HG02852 (cell line): ENCODE measurements at regions not wholly inside any gene's neighbourhood (a gene's known extent, or its start where the extent isn't known, plus 50 kb on each side); places are given as distances from the start of the nearest gene placed in this dataset.

Source experiments
- ATAC-seq: cut with Tn5 transposase; IDR thresholded peaks from one replicate; pipeline ENCODE4 v1.9.1; 2021; ENCODE audit warnings: mild to moderate bottlenecking, moderate library complexity; ENCODE audit not compliant: unreplicated experiment

DNA sequence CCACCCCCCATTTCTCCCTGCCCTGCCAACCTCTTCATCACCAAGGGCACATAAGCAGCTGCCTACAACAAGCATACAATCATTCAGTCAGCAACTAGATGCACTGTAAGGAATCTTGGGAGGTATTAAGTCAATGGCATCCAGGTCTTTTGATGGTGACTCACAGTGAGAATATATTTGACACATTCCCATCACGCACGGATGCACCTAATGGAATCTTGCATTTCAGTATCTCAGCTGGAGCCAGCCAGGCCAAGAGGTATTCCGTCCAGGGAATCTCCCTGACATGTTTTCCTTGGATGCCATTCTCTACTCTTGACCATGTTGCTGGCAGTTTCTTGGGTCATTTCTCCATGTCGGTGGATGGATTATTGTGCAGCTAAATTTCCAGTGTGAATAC lies 73.9 kb upstream of the CAPRIN2 start:
- no peak for ATAC-seq

- no peak for ATAC-seq
These were observed 72.6 kb upstream of the CAPRIN2 start for GRCh38 chr12:30827101-30828066.

DNA sequence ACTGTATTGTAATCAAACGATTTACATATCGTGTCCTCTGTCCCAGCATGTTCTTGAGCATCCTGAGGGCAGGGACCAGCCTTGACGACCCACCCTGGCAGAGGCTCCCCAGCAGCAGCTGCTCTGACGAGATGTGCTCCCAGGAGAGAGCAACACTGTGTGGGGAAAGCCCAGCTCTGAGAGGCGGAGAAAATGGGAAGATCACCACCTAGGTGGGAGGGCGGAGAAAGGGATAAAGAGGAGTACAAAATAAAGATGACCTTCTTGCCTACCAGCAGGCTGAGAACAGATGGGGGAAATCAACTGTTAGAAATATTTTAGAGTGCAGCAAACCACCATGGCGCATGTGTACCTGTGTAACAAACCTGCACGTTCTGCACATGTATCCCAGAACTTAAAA lies 71.5 kb upstream of the CAPRIN2 start:
- ATAC-seq: no peak

GRCh38 chr12:30825341-30825740 lies 70.6 kb upstream of the CAPRIN2 start:
- no peak for ATAC-seq

- no peak for ATAC-seq
These were observed 69.6 kb upstream of the CAPRIN2 start for GRCh38 chr12:30824311-30824710.

DNA sequence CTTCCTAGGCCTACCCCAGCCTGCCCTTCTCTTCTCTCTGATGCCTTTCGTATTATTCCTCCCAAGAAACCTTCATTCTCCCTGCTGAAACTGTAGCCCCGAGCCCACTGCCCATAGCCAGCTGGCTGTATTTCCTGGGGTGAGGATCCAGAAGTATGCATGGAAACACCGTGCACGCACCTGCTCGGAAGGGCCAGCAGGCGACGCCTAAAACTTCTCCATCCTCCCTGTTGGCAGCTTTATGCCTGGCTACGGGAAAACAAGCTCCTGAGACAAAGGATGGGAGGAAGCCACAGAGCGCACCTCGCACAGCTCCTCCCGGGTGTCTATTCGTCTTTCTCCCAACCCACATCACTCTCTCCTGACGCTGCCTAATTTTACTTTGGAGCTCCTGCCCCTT lies 69.0 kb upstream of the CAPRIN2 start:
- ATAC-seq: no peak

DNA sequence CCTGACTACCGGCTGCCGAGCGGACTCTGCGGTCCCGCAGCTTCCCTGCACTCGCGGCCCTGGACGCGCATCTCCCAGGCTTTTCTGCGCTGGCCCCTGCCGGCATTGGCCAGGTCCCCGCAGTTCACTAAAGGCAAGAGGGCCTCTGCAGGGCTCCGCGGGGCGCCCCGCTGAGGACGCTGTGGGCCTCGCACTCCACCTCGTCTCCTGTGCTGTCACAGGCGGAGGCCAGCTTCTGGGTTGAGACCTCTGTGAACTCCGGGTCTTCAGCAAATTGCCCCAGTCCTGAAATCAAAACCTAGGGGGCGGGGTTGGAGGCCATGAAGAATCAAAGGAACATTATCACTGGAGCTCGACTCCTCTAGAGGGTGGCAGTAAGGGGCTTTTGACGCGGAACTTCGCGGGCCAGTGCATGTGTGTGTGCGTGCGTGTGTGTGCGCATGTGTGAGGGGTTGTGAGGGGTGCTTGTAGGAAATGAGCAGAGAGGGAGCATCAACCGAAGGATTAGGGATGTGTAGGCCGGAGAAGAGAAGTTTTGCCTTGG lies 68.5 kb upstream of the CAPRIN2 start:
- peak; percentile 34 for ATAC-seq

DNA sequence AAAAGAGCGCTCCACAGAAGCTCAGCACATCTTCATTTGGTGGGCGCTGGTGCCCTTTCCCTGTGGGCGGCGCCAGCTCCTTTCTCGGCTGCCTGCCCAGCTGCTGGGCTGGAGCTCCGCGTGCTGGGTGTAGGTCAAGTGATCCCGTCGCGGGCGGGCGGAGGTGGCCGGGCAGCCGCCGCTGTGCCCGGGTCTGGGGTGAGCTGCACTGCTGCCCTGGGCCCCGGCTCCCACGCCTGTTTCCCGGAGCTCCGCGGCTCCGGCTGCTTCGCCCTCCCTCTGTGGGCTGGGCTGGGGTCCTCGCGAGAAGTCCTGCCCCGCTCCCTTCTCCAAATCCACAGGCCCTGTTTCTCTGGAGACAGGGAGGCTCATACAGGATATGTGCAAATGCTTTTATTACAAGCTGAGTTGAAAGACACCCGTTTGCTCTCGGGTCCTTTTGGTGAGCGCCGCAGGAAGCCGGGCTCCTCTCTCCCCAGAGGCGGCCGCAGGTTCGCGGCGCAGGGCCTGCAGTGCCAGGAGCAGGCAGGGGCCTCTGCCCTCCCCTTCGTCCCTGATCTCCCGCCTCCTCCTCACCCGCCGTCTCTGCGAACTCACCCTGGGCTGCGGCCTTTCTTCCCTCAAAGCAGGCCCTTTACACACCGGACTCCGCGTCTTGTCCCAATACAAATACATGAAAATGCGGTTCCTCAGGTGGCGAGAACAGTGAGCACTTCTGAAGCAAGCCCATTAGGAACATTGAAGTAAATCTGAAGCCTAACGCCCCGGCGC lies 67.8 kb upstream of the CAPRIN2 start:
- peak; percentile 50 for ATAC-seq

DNA sequence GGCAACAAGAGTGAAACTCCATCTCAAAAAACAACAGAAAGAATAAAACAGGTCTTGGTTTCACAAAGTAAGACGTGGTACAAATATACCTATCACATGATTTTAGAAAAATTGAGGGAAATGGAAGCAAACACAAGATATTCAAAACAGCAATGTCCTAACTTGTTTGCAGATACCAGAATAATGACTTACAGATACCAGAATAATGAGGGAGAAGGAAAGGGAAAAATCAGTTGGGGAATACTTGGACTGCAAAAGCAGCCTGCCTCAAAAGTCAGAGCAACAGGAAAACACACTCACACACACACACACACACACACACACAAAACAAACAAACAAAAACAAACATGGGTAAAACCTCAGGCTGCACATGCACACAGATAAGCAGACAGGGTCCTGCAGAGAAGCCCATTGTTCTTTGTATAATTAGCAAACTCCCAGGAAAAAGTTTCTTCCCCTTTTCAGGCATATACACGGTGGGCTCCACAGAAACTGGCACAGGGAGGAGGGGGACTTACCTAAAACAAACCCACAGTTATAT lies 65.7 kb upstream of the CAPRIN2 start:
- ATAC-seq: no peak

DNA sequence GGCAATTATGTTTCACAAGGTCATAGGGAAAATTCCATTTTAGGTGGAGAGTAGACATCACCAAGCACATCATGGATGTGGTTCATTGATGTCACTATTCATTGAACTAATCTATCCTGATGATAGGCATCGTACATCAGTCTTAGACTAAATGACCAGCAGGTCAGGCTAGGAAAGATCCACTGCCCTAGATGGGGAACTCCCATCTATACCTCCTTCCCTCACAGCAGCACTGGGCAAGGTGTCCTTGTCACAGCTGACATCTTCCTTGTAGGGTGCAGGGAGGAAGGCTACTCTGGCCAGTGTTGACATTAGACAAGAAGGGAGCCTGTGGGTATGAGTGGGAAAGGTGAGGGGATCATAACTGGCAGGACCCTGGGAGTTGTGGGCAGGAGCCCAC lies 63.8 kb upstream of the CAPRIN2 start:
- no peak for ATAC-seq

DNA sequence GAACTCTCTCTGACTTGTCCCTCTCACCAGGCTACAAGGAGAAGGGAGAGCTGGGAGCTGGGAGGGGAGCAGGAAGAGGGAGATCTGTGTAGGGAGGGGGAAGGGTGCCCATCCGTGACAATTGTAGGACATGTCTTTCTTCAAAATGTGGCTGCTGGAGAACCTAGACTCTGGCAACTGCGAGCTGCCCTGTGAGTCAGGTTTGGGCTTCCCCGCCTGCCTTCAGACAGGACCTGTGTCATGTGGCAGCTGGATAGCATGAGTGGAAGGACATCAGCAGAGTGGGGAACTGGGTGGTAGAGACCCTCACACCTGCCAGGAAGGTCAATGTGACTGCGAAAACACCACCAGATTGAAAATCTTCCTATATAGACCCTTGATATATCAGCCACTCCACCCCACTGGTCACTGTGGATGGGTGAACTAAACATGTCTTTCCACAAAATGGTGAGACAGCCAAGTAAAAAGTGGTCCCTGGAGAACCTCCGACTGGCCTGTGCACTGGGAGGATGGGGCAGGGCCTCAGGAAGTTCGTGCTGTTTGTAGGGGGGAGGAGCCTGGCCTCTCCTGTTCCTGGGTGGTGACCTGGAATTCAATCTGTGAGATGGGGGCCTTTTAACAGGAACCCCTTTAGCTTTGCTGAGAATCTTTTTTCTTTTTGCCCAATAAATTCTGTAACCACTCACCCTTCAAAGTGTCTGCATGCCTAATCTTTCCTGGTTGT lies 62.2 kb upstream of the CAPRIN2 start:
- ATAC-seq: no peak

DNA sequence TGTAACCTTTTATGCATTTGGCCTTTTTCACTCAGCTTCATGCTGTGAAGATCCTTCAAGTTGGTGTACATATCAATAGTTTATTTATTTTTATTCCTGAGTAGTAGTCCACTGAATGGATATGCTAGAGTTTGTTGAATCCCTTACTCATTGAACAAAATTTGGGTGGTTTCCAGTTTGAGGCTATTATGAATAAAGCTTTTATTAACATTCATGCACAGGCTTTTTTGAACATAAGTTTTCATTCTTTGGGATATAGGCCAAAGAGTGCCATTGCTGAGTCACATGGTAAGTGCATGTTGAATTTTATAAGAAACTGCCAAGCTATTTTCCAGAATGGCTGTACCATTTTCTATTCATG lies 59.5 kb upstream of the CAPRIN2 start:
- no peak for ATAC-seq

DNA sequence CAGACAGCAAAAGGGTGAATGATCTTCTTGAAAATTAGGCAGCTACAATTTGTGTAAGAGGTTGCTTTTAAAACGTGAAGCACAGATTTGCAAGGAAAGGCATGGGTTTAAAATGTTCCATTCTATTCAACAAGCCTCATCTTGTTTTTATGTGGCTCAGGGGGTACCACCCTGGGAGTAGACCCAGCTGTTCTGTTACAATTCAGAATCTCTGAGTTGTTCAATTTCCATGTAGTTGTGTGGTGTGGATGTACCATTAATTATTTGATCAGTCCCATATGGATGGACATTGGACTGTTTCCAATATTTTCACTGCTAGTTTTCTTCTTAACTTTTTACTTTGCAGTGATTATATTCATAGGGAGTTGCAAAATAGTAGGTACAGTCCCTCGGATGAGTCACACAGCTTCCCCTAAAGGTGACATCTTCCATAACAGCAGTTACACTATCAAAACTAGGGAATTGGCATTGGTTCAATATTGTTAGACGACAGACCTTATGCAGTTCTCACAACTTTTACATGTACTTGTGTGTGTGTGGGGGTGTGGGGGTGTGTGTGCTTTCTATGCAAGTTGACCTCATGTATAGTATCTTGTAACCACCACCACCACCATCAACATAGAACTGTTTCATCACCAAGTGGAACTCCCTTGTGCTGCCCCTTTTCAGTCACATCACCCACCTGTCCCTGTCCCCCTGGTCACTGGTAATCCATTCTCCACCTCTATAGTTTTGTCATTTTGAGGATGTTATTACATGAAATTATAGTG lies 59.0 kb upstream of the CAPRIN2 start:
- ATAC-seq: no peak

DNA sequence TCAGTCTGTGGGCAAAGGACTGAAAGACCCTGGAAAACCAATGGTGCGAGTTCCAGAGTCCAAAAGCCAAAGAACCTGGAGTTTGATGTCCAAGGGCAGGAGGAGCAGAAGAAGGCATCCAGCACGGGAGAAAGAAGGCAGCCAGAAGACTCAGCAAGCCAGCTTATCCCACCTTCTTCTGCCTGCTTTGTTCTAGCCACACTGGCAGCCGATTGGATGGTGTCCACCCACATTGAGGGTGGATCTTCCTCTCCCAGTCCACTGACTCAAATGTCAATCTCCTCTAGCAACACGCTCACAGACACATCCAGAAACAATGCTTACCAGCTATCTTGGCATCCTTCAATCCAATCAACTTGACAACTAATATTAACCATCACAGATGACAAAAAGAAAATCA lies 57.2 kb upstream of the CAPRIN2 start:
- ATAC-seq: no peak

GRCh38 chr12:30810918-30811317 lies 56.2 kb upstream of the CAPRIN2 start:
- ATAC-seq: no peak

DNA sequence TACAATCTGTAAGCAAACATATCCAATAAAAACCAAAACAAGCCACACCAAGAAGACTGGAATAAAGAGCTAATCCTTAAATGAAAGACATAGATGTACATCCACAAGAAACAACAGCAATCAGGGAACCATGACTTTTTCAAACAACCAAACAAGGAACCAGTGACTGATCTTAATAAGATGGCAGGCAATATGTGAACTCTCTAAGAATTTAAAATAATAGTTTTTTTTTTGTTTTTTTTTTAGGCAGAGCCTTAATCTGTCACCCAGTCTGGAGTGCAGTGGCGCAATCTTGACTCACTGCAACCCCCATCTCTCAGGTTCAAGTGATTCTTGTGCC lies 52.9 kb upstream of the CAPRIN2 start:
- peak; percentile 10 for ATAC-seq

- ATAC-seq: peak; percentile 70
These were observed 52.4 kb upstream of the CAPRIN2 start for GRCh38 chr12:30806989-30807694.

GRCh38 chr12:30805959-30806358 lies 51.2 kb upstream of the CAPRIN2 start:
- ATAC-seq: no peak
